ENCODE measurements at regions not wholly inside any gene's neighbourhood (a gene's known extent, or its start where the extent isn't known, plus 50 kb on each side); places are given as distances from the start of the nearest gene placed in this dataset.
"Not testable (repeated sequence)": the region's sequence is repeated elsewhere in the genome, so short reads cannot be mapped to it uniquely, and the experiment has no call there.

DNA sequence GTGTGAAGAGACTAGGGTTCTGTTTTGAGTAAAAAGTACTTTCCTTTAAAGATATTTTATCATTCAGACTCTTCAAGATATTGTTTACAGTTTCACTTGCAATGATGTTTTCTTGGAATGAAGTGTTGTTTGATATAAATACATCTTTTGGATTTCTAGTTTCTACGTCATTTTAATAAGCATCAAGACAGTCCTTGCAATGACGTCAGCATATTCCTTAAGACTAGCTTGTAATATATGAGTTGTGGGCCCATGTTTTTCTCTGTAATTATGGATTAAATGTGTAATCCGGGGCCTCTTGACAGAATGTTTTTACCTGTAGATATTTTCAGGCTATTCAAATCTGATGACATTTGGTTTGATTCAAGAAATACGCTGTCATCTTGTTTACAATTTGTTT, 66.1 kb downstream of the RBMX2 start:
- Mint-ChIP-seq H3K4me1 (no peaks in the 10 kb centered on the region), H3K9me3 (no peaks in the 10 kb centered on the region), H3K36me3 (ENCODE audit: low read depth) (no peaks in the 10 kb centered on the region), H3K27me3 (ENCODE audit: low read depth) (no peaks in the 10 kb centered on the region), H3K4me3 (no peak overlapping the region), H3K27ac (no peak overlapping the region)
- TF ChIP-seq, protein P1, sequence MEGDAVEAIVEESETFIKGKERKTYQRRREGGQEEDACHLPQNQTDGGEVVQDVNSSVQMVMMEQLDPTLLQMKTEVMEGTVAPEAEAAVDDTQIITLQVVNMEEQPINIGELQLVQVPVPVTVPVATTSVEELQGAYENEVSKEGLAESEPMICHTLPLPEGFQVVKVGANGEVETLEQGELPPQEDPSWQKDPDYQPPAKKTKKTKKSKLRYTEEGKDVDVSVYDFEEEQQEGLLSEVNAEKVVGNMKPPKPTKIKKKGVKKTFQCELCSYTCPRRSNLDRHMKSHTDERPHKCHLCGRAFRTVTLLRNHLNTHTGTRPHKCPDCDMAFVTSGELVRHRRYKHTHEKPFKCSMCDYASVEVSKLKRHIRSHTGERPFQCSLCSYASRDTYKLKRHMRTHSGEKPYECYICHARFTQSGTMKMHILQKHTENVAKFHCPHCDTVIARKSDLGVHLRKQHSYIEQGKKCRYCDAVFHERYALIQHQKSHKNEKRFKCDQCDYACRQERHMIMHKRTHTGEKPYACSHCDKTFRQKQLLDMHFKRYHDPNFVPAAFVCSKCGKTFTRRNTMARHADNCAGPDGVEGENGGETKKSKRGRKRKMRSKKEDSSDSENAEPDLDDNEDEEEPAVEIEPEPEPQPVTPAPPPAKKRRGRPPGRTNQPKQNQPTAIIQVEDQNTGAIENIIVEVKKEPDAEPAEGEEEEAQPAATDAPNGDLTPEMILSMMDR (IDR thresholded peaks at IDR 0.05; ENCODE audit: unreplicated experiment in 3 of 3), result no peak

DNA sequence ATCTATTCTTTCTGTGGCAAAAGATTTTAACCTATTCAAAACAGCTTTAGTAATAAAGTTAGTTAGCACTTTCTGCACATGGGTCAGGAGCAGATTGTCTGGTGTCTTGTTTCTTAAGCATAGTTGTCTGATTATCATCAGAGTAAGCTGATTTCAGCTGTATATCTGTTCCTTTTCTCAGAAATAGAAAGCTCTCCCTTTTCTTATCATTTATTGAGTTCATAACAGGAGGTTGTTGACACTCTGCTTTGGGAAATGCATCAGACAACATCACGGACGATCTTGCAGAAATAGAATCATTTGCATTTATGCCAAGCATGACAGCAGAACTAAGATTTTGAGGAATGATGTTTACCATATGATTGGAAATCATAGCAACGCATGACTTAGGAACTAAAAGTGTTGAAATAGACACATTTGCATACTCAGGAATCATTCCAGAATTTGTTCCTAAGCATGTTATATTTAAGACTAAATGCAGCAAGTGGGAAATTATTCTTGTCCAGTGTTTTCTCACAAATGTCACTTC, 66.7 kb downstream of the RBMX2 start:
- Mint-ChIP-seq H3K4me3 (no peak overlapping the region), H3K4me1 (no peaks in the 10 kb centered on the region), H3K27ac (no peak overlapping the region), H3K27me3 (ENCODE audit: low read depth) (no peaks in the 10 kb centered on the region), H3K36me3 (ENCODE audit: low read depth) (no peaks in the 10 kb centered on the region), H3K9me3 (no peaks in the 10 kb centered on the region)
- TF ChIP-seq, protein P1 (IDR thresholded peaks at IDR 0.05; ENCODE audit: unreplicated experiment in 3 of 3), result no peak

DNA sequence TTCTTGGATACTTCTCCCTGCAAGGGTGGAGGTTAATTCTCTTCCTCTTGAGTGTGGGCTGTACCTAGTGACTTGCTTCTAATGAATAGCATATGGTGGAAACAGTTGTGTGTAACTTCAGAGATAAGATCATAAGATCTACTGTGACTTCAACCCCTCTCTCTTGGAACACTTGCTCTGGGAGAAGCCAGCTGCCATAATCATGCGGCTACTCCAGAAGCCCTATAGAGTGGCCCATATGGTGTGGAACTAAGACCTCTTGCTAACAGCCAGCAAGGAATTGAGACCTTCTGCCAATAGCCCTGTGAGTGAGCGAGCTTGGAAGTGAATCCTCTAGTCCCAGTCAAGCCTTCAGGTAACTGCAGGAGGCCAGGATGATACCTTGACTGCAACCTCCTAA, 81.1 kb downstream of the RBMX2 start:
- peaks cover 7% of the 10 kb centered on the region for H3K27me3 Mint-ChIP-seq (ENCODE audit: low read depth)
- no peaks in the 10 kb centered on the region for H3K36me3 Mint-ChIP-seq (ENCODE audit: low read depth)
- peaks cover 5% of the 10 kb centered on the region for H3K4me1 Mint-ChIP-seq
- H3K9me3 Mint-ChIP-seq, result no peaks in the 10 kb centered on the region
- H3K4me3 Mint-ChIP-seq, result no peak overlapping the region
- TF ChIP-seq, protein P1 (IDR thresholded peaks at IDR 0.05; ENCODE audit: unreplicated experiment in 3 of 3), result no peak
- no peak overlapping the region for H3K27ac Mint-ChIP-seq

DNA sequence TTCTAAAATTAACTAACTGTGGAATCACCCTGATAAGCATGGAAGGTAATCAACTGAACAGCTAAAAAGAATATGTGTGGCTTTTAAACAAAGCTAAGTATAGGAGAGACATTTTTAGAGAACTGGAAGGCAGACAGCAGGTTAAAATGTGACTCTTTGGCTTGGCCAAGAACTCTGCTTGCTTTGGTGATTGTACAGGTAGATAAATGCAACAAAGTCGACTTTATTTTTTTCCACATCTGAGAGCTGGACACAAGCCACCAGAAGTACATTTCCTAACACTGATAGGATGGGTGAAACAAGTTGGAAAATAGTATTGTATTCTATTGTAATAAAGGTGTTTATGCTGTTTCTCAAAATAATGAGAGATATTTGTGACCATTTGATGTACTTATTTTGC, 84.1 kb downstream of the RBMX2 start:
- TF ChIP-seq, protein P1 (IDR thresholded peaks at IDR 0.05; ENCODE audit: unreplicated experiment in 3 of 3), result no peak

DNA sequence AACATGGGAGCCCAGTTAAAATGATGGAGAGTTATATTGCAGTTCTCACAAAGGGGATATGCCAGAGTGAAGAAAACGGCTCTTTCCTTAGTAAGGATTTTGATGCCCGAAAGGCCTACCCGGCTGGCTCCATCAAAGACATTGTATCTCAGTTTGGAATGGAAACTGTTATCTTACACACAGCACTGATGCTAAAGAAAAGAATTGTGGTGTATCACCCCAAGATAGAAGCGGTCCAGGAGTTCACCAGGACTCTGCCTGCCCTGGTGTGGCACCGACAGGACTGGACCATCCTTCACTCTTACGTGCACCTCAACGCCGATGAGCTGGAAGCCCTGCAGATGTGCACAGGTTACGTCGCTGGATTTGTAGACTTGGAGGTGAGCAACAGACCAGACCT, 93.7 kb downstream of the RBMX2 start:
- H3K4me3 Mint-ChIP-seq; H3K27me3 Mint-ChIP-seq (ENCODE audit: low read depth); H3K4me1 Mint-ChIP-seq; H3K27ac Mint-ChIP-seq; H3K36me3 Mint-ChIP-seq (ENCODE audit: low read depth); H3K9me3 Mint-ChIP-seq: not testable (repeated sequence)

More for the DNA sequence above, 84.1 kb downstream of the RBMX2 start:
- Mint-ChIP-seq H3K36me3 (ENCODE audit: low read depth) (no peaks in the 10 kb centered on the region), H3K9me3 (no peaks in the 10 kb centered on the region), H3K4me1 (peaks cover 5% of the 10 kb centered on the region), H3K27ac (no peak overlapping the region), H3K27me3 (ENCODE audit: low read depth) (peaks cover 5% of the 10 kb centered on the region), H3K4me3 (no peak overlapping the region)

DNA sequence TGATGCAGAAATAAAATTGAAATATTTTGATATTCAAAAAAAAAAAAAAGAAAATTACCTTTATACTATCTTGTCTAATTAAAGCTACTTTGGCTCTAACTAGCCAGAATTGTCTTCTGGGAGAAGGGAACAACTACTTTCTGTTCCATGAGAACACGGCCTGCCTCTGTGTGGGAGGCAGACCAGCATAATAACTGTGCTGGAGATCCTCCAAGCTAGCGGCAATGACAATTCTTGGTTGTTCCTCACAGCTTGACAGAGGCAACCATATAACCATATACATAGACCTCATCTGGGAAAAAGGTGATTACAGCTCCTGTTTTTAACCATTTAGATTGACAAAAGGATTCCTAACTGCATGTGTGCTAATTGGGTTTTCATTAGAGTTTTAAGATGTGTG, 95.7 kb downstream of the RBMX2 start:
- no peak overlapping the region for H3K4me3 Mint-ChIP-seq
- TF ChIP-seq, protein P1 (IDR thresholded peaks at IDR 0.05; ENCODE audit: unreplicated experiment in 3 of 3), result no peak
- no peaks in the 10 kb centered on the region for H3K36me3 Mint-ChIP-seq (ENCODE audit: low read depth)
- no peaks in the 10 kb centered on the region for H3K4me1 Mint-ChIP-seq
- H3K27ac Mint-ChIP-seq, result no peak overlapping the region
- H3K9me3 Mint-ChIP-seq, result no peaks in the 10 kb centered on the region
- no peaks in the 10 kb centered on the region for H3K27me3 Mint-ChIP-seq (ENCODE audit: low read depth)
